ENCODE measurements at regions not wholly inside any gene's neighbourhood (a gene's known extent, or its start where the extent isn't known, plus 50 kb on each side); places are given as distances from the start of the nearest gene placed in this dataset.

- TF ChIP-seq CTCF (IDR thresholded peaks at IDR 0.05) (no peak), POLR2A (IDR thresholded peaks at IDR 0.05) (no peak)
- Histone ChIP-seq H3K9me3 (no peaks in the 10 kb centered on the region), H3K27me3 (no peaks in the 10 kb centered on the region), H3K4me3 (no peak overlapping the region), H3K27ac (no peak overlapping the region), H3K4me1 (peaks cover 6 to 10% of the 10 kb centered on the region in 2 donors), H3K36me3 (no peaks in the 10 kb centered on the region)
- intact Hi-C loops (cut with DNase I; ENCODE audit: low total_unique reads) = no loop called here
- DNase-seq = no peak
These were observed 302.8 kb upstream of the NCAM1 start for GRCh38 chr11:112658431-112658878.

- H3K4me1 ChIP-seq = peaks cover 1 to 3% of the 10 kb centered on the region in 2 donors
- no peak for TF ChIP-seq CTCF (IDR thresholded peaks at IDR 0.05)
- TF ChIP-seq POLR2A (IDR thresholded peaks at IDR 0.05) = no peak
- intact Hi-C loops (cut with DNase I; ENCODE audit: low total_unique reads) = no loop called here
- H3K27me3 ChIP-seq = no peaks in the 10 kb centered on the region
- H3K9me3 ChIP-seq = no peaks in the 10 kb centered on the region
- H3K36me3 ChIP-seq = no peaks in the 10 kb centered on the region
- H3K27ac ChIP-seq = no peak overlapping the region
- DNase-seq = no peak
- no peak overlapping the region for H3K4me3 ChIP-seq
These were observed 300.1 kb upstream of the NCAM1 start for GRCh38 chr11:112661146-112661545.

- H3K9me3 ChIP-seq = no peaks in the 10 kb centered on the region
- DNase-seq = no peak
- intact Hi-C loops (cut with DNase I; ENCODE audit: low total_unique reads) = no loop called here
These were observed 299.6 kb upstream of the NCAM1 start for GRCh38 chr11:112661571-112661970.

GRCh38 chr11:112662554-112662953, 298.7 kb upstream of the NCAM1 start:
- Histone ChIP-seq H3K27me3 (no peaks in the 10 kb centered on the region), H3K4me1 (no peaks in the 10 kb centered on the region), H3K27ac (no peak overlapping the region), H3K4me3 (no peak overlapping the region), H3K36me3 (no peaks in the 10 kb centered on the region), H3K9me3 (no peaks in the 10 kb centered on the region)
- no peak for DNase-seq
- TF ChIP-seq CTCF (IDR thresholded peaks at IDR 0.05) (no peak), POLR2A (IDR thresholded peaks at IDR 0.05) (no peak)
- intact Hi-C loops (cut with DNase I; ENCODE audit: low total_unique reads) = no loop called here

More at GRCh38 chr11:112661571-112661970, 299.6 kb upstream of the NCAM1 start:
- no peaks in the 10 kb centered on the region for H3K36me3 ChIP-seq
- TF ChIP-seq POLR2A (IDR thresholded peaks at IDR 0.05) (no peak), CTCF (IDR thresholded peaks at IDR 0.05) (no peak)
- no peak overlapping the region for H3K27ac ChIP-seq
- no peaks in the 10 kb centered on the region for H3K4me1 ChIP-seq
- no peak overlapping the region for H3K4me3 ChIP-seq
- H3K27me3 ChIP-seq = no peaks in the 10 kb centered on the region

GRCh38 chr11:112663947-112664634, 297.1 kb upstream of the NCAM1 start:
- H3K4me3 ChIP-seq = no peak overlapping the region
- intact Hi-C loops (cut with DNase I; ENCODE audit: low total_unique reads) = no loop called here
- no peak overlapping the region for H3K27ac ChIP-seq
- no peak for TF ChIP-seq POLR2A (IDR thresholded peaks at IDR 0.05)
- H3K36me3 ChIP-seq = no peaks in the 10 kb centered on the region
- no peaks in the 10 kb centered on the region for H3K4me1 ChIP-seq
- DNase-seq = no peak
- H3K9me3 ChIP-seq = no peaks in the 10 kb centered on the region
- H3K27me3 ChIP-seq = no peaks in the 10 kb centered on the region
